ENCODE measurements at regions not wholly inside any gene's neighbourhood (a gene's known extent, or its start where the extent isn't known, plus 50 kb on each side); places are given as distances from the start of the nearest gene placed in this dataset.
A peak's percentile ranks its signal among the peaks of the same experiment; 100 is the strongest.

DNA sequence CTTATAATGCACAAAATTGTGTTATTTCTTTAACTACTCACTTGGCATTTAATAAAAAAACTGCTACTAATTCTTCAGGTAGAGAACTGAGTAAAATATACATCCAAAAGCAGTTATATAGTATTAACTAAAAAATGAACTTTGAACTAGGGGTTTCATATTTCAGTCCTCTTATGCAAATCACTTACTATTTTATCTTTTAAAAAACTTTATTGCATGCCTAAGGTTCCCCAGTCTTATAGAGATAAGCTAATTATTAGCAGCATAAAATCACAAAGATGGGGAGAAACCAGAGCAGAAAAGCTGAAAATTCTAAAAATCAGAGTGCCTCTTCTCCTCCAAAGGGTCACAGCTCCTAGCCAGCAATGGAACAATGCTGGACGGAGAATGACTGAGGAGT is 228.0 kb downstream of the CALCRL start:
- no peak overlapping the region for H3K4me2 ChIP-seq
- no peak overlapping the region for H3K4me3 Mint-ChIP-seq
- H3K36me3 ChIP-seq (ENCODE audit: insufficient read depth): peaks cover 3% of the 10 kb centered on the region; the same call in 1 of the 2 replicates
- H3K4me1 ChIP-seq (ENCODE audit: insufficient read depth): peaks cover 18% of the 10 kb centered on the region
- H3K4me1 Mint-ChIP-seq: peaks cover 23% of the 10 kb centered on the region
- no peak overlapping the region for H3K4me3 ChIP-seq
- H3K27me3 ChIP-seq (ENCODE audit: insufficient read depth): no peaks in the 10 kb centered on the region
- H3K9me3 Mint-ChIP-seq: peaks cover 40% of the 10 kb centered on the region
- no peak overlapping the region for H3K27ac ChIP-seq (ENCODE audit: low read depth)
- H3F3A ChIP-seq (replicated peaks; ENCODE audit: low read depth): no peaks in the 10 kb centered on the region
- no peaks in the 10 kb centered on the region for H3K79me2 ChIP-seq (replicated peaks; ENCODE audit: insufficient read depth)
- TF ChIP-seq ZNF114 (CRISPR knock-in tag; IDR thresholded peaks at IDR 0.05) (no peak), ZNF331 (CRISPR knock-in tag; IDR thresholded peaks at IDR 0.05; ENCODE audit: low read depth) (no peak)
- TF ChIP-seq, protein P1, sequence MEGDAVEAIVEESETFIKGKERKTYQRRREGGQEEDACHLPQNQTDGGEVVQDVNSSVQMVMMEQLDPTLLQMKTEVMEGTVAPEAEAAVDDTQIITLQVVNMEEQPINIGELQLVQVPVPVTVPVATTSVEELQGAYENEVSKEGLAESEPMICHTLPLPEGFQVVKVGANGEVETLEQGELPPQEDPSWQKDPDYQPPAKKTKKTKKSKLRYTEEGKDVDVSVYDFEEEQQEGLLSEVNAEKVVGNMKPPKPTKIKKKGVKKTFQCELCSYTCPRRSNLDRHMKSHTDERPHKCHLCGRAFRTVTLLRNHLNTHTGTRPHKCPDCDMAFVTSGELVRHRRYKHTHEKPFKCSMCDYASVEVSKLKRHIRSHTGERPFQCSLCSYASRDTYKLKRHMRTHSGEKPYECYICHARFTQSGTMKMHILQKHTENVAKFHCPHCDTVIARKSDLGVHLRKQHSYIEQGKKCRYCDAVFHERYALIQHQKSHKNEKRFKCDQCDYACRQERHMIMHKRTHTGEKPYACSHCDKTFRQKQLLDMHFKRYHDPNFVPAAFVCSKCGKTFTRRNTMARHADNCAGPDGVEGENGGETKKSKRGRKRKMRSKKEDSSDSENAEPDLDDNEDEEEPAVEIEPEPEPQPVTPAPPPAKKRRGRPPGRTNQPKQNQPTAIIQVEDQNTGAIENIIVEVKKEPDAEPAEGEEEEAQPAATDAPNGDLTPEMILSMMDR (conservative IDR thresholded peaks at IDR 0.05; ENCODE audit: low read depth in 2 of 2): no peak
- no peaks in the 10 kb centered on the region for H4K20me1 ChIP-seq (replicated peaks; ENCODE audit: insufficient read depth)
- H3K27ac Mint-ChIP-seq: no peak overlapping the region
- no peak for DNase-seq (ENCODE audit: low spot score)
- ATAC-seq: no peak
- peaks cover 6% of the 10 kb centered on the region; the same call in 1 of the 2 replicates for H3K9me2 ChIP-seq (ENCODE audit: insufficient read depth)
- H3K27me3 Mint-ChIP-seq (ENCODE audit: insufficient read depth, low read depth, poor library complexity): peaks cover 2% of the 10 kb centered on the region
- peaks cover 55% of the 10 kb centered on the region for H3K36me3 Mint-ChIP-seq (ENCODE audit: low read depth)
- H2AFZ ChIP-seq: no peak overlapping the region

DNA sequence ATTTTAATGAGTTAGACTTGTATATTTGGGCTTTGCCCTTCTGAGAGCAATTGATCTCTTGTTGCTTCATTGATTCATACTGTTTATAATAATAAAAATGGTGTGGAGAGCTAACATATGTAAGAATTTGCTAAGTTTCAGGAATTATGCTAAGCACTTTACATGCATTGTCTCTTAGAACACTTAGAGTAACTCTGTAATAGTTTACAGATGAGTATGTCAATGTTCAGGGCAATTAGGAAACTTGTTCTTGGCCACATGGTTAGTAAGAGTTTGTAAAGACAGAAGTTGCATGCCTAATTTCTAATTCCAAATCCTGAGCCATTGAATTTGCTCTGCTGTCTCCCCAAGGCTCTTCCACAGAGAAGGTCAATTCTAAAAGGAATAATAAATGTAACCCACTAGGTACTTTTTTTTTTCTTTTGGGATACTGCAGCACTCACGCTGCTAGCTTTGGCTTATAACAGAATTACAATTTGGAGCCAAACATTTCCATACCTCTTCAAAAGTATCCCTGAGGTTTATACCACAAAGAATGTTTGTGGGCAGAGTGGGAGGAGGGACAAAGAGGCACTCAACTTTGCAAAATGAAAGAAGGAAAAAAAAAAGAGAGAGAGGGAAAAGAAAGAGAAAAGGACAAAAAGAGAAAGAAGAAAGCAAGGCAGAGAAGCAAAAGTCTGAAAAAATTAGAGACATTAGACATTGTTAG is 232.4 kb downstream of the CALCRL start:
- no peak overlapping the region for H3K27ac ChIP-seq (ENCODE audit: low read depth)
- DNase-seq (ENCODE audit: low spot score) (no peak), ATAC-seq (no peak)
- H4K20me1 ChIP-seq (replicated peaks; ENCODE audit: insufficient read depth): no peaks in the 10 kb centered on the region
- H3K36me3 ChIP-seq (ENCODE audit: insufficient read depth): no peaks in the 10 kb centered on the region
- no peak overlapping the region for H3K4me2 ChIP-seq
- Mint-ChIP-seq H3K27me3 (ENCODE audit: insufficient read depth, low read depth, poor library complexity) (no peaks in the 10 kb centered on the region), H3K36me3 (ENCODE audit: low read depth) (peaks cover 22% of the 10 kb centered on the region; the same call in 2 of the 3 replicates), H3K9me3 (peaks cover 13% of the 10 kb centered on the region), H3K4me1 (peaks cover 14% of the 10 kb centered on the region), H3K4me3 (no peak overlapping the region), H3K27ac (0 out of 2 replicates have a peak overlapping the region, but pooled peaks have one; percentile 2)
- peak overlapping the region; percentile 30; the same call in 1 of the 2 replicates for H2AFZ ChIP-seq
- H3K4me3 ChIP-seq: no peak overlapping the region
- no peaks in the 10 kb centered on the region for H3K27me3 ChIP-seq (ENCODE audit: insufficient read depth)
- H3K79me2 ChIP-seq (replicated peaks; ENCODE audit: insufficient read depth): no peaks in the 10 kb centered on the region
- peaks cover 9% of the 10 kb centered on the region for H3K9me2 ChIP-seq (ENCODE audit: insufficient read depth)
- H3F3A ChIP-seq (replicated peaks; ENCODE audit: low read depth): no peaks in the 10 kb centered on the region
- peaks cover 14% of the 10 kb centered on the region for H3K4me1 ChIP-seq (ENCODE audit: insufficient read depth)
- TF ChIP-seq CREB1 (CRISPR knock-in tag; IDR thresholded peaks at IDR 0.05; ENCODE audit: low read depth) (no peak), EZH2 (IDR thresholded peaks at IDR 0.05; ENCODE audit: low read depth, unreplicated experiment) (no peak), EZH2phosphoT487 (IDR thresholded peaks at IDR 0.05; ENCODE audit: unreplicated experiment) (no peak), JUNB (IDR thresholded peaks at IDR 0.05; ENCODE audit: unreplicated experiment) (no peak), ZNF331 (CRISPR knock-in tag; IDR thresholded peaks at IDR 0.05; ENCODE audit: low read depth) (no peak), POLR2AphosphoS5 (IDR thresholded peaks at IDR 0.05; ENCODE audit: low read depth) (no peak), NANOG (IDR thresholded peaks at IDR 0.05; ENCODE audit: borderline replicate concordance) (no peak), ZNF114 (CRISPR knock-in tag; IDR thresholded peaks at IDR 0.05) (no peak), STAT1 (IDR thresholded peaks at IDR 0.05; ENCODE audit: unreplicated experiment) (no peak)
- TF ChIP-seq, protein P2, sequence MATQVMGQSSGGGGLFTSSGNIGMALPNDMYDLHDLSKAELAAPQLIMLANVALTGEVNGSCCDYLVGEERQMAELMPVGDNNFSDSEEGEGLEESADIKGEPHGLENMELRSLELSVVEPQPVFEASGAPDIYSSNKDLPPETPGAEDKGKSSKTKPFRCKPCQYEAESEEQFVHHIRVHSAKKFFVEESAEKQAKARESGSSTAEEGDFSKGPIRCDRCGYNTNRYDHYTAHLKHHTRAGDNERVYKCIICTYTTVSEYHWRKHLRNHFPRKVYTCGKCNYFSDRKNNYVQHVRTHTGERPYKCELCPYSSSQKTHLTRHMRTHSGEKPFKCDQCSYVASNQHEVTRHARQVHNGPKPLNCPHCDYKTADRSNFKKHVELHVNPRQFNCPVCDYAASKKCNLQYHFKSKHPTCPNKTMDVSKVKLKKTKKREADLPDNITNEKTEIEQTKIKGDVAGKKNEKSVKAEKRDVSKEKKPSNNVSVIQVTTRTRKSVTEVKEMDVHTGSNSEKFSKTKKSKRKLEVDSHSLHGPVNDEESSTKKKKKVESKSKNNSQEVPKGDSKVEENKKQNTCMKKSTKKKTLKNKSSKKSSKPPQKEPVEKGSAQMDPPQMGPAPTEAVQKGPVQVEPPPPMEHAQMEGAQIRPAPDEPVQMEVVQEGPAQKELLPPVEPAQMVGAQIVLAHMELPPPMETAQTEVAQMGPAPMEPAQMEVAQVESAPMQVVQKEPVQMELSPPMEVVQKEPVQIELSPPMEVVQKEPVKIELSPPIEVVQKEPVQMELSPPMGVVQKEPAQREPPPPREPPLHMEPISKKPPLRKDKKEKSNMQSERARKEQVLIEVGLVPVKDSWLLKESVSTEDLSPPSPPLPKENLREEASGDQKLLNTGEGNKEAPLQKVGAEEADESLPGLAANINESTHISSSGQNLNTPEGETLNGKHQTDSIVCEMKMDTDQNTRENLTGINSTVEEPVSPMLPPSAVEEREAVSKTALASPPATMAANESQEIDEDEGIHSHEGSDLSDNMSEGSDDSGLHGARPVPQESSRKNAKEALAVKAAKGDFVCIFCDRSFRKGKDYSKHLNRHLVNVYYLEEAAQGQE (IDR thresholded peaks at IDR 0.05; ENCODE audit: unreplicated experiment): no peak
- TF ChIP-seq, protein P3, sequence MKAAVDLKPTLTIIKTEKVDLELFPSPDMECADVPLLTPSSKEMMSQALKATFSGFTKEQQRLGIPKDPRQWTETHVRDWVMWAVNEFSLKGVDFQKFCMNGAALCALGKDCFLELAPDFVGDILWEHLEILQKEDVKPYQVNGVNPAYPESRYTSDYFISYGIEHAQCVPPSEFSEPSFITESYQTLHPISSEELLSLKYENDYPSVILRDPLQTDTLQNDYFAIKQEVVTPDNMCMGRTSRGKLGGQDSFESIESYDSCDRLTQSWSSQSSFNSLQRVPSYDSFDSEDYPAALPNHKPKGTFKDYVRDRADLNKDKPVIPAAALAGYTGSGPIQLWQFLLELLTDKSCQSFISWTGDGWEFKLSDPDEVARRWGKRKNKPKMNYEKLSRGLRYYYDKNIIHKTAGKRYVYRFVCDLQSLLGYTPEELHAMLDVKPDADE (IDR thresholded peaks at IDR 0.05): no peak
- TF ChIP-seq, protein P1 (conservative IDR thresholded peaks at IDR 0.05; ENCODE audit: low read depth in 2 of 2): no peak

Data from GM23338 (cell line).